Lower lobe of right lung (tissue), 2 donors: ENCODE measurements at regions not wholly inside any gene's neighbourhood (a gene's known extent, or its start where the extent isn't known, plus 50 kb on each side); places are given as distances from the start of the nearest gene placed in this dataset.
A peak's percentile ranks its signal among the peaks of the same experiment; 100 is the strongest.

Source experiments
- ATAC-seq, 2 donors: fragments of 200-7000 bp; cut with Tn5 transposase; one replicate each; pipeline ENCODE4 v1.9.1; 2020 to 2022; ENCODE audit warnings: mild to moderate bottlenecking in 2 of 2, moderate library complexity in 2 of 2
- DNase-seq: peaks from one replicate; pipeline ENCODE4 v3.0.0-alpha.2; 2020
- H3K27ac ChIP-seq: fragments of 200-600 bp; one replicate; pipeline ENCODE4 v1.8.0; 2022
- H3K27me3 ChIP-seq: fragments of 200-600 bp; one replicate; pipeline ENCODE4 v1.8.0; 2022; ENCODE audit warnings: low read depth
- H3K36me3 ChIP-seq: fragments of 200-600 bp; one replicate; pipeline ENCODE4 v1.8.0; 2022; ENCODE audit warnings: mild to moderate bottlenecking
- H3K4me1 ChIP-seq: fragments of 200-600 bp; one replicate; pipeline ENCODE4 v1.8.0; 2022
- H3K4me3 ChIP-seq: fragments of 200-600 bp; one replicate; pipeline ENCODE4 v1.8.0; 2022; ENCODE audit warnings: mild to moderate bottlenecking
- H3K9me3 ChIP-seq: fragments of 200-600 bp; one replicate; pipeline ENCODE4 v1.8.0; 2022
- intact Hi-C: fragments of 100-400 bp; cut with DNase I; formaldehyde crosslinking; loops from one replicate; pipeline ENCODE4 v1.11.0; 2022
- TF ChIP-seq, protein P1 (sequence below): fragments of 200-600 bp; IDR thresholded peaks from one replicate; pipeline ENCODE4 v1.8.0; 2022; ENCODE audit warnings: antibody characterized with exemption, mild to moderate bottlenecking
- donor health status: DM: no; HTN: yes; CAD: no; lungs with severe emphysema.

DNA sequence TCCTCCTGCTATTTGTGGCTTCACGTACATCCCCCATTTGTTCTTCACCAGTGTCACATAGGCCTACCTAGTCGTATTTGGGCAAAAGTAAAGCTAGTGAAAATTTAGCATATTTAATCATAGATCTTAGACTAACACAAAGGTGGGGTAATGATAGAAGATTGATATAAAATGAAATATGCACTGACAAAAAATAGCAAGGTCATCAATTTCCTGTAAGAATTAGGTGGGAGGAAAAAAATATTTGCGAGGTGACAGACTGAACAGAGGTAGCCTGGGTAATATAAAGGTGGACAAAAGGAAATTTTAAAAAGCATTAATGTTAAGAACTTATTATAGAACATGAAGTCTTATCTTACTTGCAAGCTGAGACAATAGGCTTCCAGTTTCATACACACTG, 239.9 kb downstream of the PCDH10 start:
- Histone ChIP-seq H3K27me3 (no peaks in the 10 kb centered on the region), H3K4me1 (no peaks in the 10 kb centered on the region), H3K4me3 (no peak overlapping the region), H3K36me3 (no peaks in the 10 kb centered on the region), H3K9me3 (no peaks in the 10 kb centered on the region), H3K27ac (no peak overlapping the region)
- ATAC-seq (no peak), DNase-seq (no peak)
- TF ChIP-seq, protein P1, sequence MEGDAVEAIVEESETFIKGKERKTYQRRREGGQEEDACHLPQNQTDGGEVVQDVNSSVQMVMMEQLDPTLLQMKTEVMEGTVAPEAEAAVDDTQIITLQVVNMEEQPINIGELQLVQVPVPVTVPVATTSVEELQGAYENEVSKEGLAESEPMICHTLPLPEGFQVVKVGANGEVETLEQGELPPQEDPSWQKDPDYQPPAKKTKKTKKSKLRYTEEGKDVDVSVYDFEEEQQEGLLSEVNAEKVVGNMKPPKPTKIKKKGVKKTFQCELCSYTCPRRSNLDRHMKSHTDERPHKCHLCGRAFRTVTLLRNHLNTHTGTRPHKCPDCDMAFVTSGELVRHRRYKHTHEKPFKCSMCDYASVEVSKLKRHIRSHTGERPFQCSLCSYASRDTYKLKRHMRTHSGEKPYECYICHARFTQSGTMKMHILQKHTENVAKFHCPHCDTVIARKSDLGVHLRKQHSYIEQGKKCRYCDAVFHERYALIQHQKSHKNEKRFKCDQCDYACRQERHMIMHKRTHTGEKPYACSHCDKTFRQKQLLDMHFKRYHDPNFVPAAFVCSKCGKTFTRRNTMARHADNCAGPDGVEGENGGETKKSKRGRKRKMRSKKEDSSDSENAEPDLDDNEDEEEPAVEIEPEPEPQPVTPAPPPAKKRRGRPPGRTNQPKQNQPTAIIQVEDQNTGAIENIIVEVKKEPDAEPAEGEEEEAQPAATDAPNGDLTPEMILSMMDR = no peak
- intact Hi-C loops = no loop called here

DNA sequence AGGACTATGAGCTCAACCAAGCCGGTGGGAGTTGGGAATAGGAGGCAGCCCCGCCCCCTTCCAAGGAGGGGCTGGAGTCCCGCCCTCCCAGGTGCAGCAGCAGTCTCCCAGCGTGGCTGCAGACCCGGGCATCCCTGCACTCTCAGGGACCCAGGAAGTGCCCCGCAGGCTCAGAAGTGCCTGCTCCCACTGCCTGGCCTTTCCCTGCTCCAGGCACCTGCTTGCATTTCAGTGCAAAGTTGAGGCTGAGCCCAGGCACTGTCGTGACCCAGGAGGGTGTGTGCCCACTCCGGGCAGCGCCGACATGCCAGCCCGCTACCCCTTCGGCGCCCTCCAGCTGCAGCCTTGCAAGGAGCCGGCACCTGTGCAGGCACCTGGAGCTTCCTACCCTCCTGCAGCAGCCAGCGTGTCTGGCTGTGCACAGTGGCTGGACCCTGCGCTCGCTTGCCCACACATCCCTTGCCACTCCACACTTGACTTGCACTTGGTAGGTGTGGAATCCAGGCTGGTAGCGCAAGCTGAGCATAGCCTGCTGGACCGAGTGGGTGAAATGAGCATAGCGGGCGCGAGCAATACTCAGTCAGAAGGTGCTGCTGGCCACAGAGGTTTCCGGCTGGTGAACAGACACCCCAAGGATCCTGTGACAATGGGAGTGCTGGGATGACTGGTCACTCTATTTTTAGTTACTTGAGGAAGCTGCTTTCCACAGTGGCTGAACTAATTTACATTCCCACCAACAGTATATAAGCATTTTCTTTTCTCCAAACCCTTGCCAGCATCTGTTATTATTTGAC, 236.3 kb downstream of the PCDH10 start:
- Histone ChIP-seq H3K9me3 (no peaks in the 10 kb centered on the region), H3K4me1 (no peaks in the 10 kb centered on the region), H3K4me3 (no peak overlapping the region), H3K27ac (no peak overlapping the region), H3K27me3 (no peaks in the 10 kb centered on the region), H3K36me3 (no peaks in the 10 kb centered on the region)
- intact Hi-C loops = no loop called here
- ATAC-seq = peak in 1 of 2 donors; percentile 32
- no peak for DNase-seq
- TF ChIP-seq, protein P1 = no peak

DNA sequence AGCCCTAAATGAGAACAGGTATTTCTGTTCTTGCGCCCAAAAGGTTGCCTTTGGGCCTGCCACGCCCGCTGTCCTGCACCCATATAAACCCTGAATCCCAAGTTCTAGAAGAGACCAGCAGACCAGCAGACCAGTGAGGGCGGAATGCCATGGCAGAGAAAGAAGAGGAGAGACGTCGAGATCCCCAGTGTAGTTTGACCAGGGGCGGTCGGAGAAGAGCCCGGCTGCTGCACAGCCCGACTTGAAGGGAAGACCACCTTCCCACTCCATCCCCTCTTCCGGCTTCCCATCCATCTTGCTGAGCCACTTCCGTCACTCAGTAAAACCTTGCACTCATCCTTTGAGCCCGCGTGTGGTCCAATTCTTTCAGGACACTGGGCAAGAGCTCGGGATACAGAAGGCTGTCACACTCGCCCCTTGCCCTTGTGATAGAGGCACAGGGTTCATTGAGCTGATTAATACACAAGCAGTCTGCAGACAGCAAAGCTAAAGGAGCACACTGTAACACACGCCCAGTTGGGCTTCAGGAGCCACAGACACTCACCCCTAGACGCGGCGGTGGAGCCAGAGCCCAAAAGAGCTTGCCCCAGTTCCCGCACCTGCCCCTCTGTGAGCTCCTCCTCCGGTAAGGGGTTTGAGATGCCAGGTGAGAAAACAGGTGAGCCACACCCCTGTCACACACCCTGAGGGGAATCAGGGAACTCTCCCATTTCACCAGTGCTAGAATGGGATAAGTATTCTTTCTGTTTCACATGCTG, 230.8 kb downstream of the PCDH10 start:
- intact Hi-C loops = no loop called here
- H3K4me1 ChIP-seq = no peaks in the 10 kb centered on the region
- H3K27ac ChIP-seq = no peak overlapping the region
- TF ChIP-seq, protein P1 = no peak
- no peaks in the 10 kb centered on the region for H3K36me3 ChIP-seq
- no peaks in the 10 kb centered on the region for H3K9me3 ChIP-seq
- ATAC-seq (no peak), DNase-seq (no peak)
- no peaks in the 10 kb centered on the region for H3K27me3 ChIP-seq
- H3K4me3 ChIP-seq = no peak overlapping the region

DNA sequence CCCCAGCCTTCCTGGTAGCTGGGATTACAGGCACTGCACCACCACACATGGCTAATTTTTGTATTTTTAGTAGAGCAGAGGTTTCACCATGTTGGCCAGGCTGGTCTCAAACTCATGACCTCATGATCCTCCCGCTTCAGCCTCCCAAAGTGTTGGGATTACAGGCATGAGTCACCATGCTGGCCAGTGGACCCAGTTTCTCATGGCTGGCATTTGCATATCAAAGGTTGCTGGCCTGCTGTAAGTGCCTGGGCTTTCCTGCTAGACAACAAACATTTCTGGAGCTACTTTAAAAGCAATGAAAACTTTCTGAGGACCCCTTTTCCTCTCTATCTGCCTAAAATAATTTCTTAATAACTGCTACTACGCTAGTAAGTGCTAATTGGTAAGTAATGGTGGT, 228.2 kb downstream of the PCDH10 start:
- H3K4me1 ChIP-seq = no peaks in the 10 kb centered on the region
- intact Hi-C loops = no loop called here
- no peak overlapping the region for H3K27ac ChIP-seq
- H3K27me3 ChIP-seq = no peaks in the 10 kb centered on the region
- no peak overlapping the region for H3K4me3 ChIP-seq
- ATAC-seq (no peak), DNase-seq (no peak)
- H3K36me3 ChIP-seq = no peaks in the 10 kb centered on the region
- TF ChIP-seq, protein P1 = no peak
- no peaks in the 10 kb centered on the region for H3K9me3 ChIP-seq

DNA sequence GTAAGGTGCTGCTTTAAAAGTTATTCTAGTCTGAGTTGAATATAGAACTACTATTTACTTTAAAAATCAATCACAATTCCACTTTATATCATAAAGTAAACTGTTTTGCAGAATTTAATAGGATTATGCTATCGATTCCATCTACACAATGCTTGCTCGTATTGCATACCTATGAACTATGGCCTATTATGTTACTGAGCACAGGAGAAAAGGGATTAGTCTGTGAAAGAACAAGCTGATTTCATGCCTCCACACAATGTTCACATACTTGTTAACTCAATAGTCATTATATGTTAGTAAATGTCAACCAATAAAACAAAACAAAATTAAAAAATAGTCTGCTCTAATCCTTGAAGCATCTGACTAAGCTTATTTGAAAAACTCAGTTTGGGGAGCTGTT, 223.6 kb downstream of the PCDH10 start:
- H3K36me3 ChIP-seq = no peaks in the 10 kb centered on the region
- intact Hi-C loops = no loop called here
- H3K4me3 ChIP-seq = no peak overlapping the region
- ATAC-seq (no peak), DNase-seq (no peak)
- TF ChIP-seq, protein P1 = no peak
- H3K9me3 ChIP-seq = no peaks in the 10 kb centered on the region
- no peaks in the 10 kb centered on the region for H3K4me1 ChIP-seq
- H3K27me3 ChIP-seq = no peaks in the 10 kb centered on the region
- no peak overlapping the region for H3K27ac ChIP-seq
